Spleen (tissue), 11 donors: ENCODE measurements at regions not wholly inside any gene's neighbourhood (a gene's known extent, or its start where the extent isn't known, plus 50 kb on each side); places are given as distances from the start of the nearest gene placed in this dataset.

Source experiments
- DNase-seq: peaks from one replicate; pipeline ENCODE4 v3.0.0-alpha.2; 2020
- H3K27ac ChIP-seq, 8 donors: fragments of 200-600 bp; sonication (generic) in 7 of 8; 1 replicate in 4 of 8; 2 replicates in 4 of 8; pipeline versions ENCODE4 v1.5.0 to v1.8.0; 2016 to 2021; ENCODE audit warnings: inconsistent platforms in 4 of 8, mild to moderate bottlenecking in 4 of 8, moderate library complexity in 1 of 8
- H3K27me3 ChIP-seq, 7 donors: fragments of 200-600 bp; sonication (generic) in 6 of 7; replicated peaks in 1 of 7; 1 replicate in 4 of 7; 2 replicates in 3 of 7; pipeline versions ENCODE4 v1.5.0 to v1.8.0; 2016 to 2021; ENCODE audit warnings: inconsistent platforms in 3 of 7, mild to moderate bottlenecking in 1 of 7
- H3K36me3 ChIP-seq, 6 donors: fragments of 200-600 bp; sonication (generic) in 5 of 6; 1 replicate in 4 of 6; 2 replicates in 2 of 6; pipeline versions ENCODE4 v1.5.0 to v1.8.0; 2016 to 2021; ENCODE audit warnings: inconsistent platforms in 2 of 6
- H3K4me1 ChIP-seq, 6 donors: fragments of 200-600 bp; sonication (generic) in 5 of 6; 1 replicate in 3 of 6; 2 replicates in 3 of 6; pipeline versions ENCODE4 v1.5.0 to v1.8.0; 2016 to 2021; ENCODE audit warnings: inconsistent platforms in 3 of 6
- H3K4me3 ChIP-seq, 8 donors: fragments of 200-600 bp; sonication (generic) in 7 of 8; 1 replicate in 4 of 8; 2 replicates in 4 of 8; pipeline versions ENCODE4 v1.5.0 to v1.8.0; 2016 to 2021; ENCODE audit warnings: inconsistent platforms in 4 of 8, mild to moderate bottlenecking in 4 of 8, moderate library complexity in 2 of 8
- H3K9me3 ChIP-seq, 8 donors: fragments of 200-600 bp; sonication (generic) in 7 of 8; 1 replicate in 4 of 8; 2 replicates in 4 of 8; pipeline versions ENCODE4 v1.5.0 to v1.8.0; 2016 to 2021; ENCODE audit warnings: inconsistent platforms in 4 of 8
- CTCF ChIP-seq, 11 experiments: fragments of 200-600 bp in 7 of 11; fragments of 450-650 bp in 4 of 11; sonication (generic) in 4 of 11; IDR thresholded peaks in 8 of 11; conservative IDR thresholded peaks in 3 of 11; 1 replicate in 7 of 11; 2 replicates in 4 of 11; pipeline versions ENCODE4 v1.4.0 to v1.8.0; 2016 to 2021; ENCODE audit warnings: antibody characterized with exemption in 11 of 11, inconsistent platforms in 4 of 11, mild to moderate bottlenecking in 1 of 11
- POLR2A ChIP-seq, 3 donors: fragments of 450-650 bp; IDR thresholded peaks; one replicate each; pipeline ENCODE4 v1.5.1; 2017; ENCODE audit warnings: antibody characterized with exemption in 3 of 3, mild to moderate bottlenecking in 1 of 3
- POLR2AphosphoS5 ChIP-seq, 3 donors: sonication (generic); formaldehyde crosslinking; IDR thresholded peaks; one replicate each; pipeline ENCODE4 v1.5.1; 2017; ENCODE audit warnings: antibody characterized with exemption in 3 of 3
- WGBS, 5 donors: extraction: QIAGEN DNeasy Blood & Tissue Kit in 3 of 5; methylation state at CpG; one replicate each; pipeline versions ENCODE4 v1.1.5 to v1.1.7; 2013 to 2018; 5-methylcytosine and 5-hydroxymethylcytosine counted together
- intact Hi-C: fragments of 100-400 bp; cut with DNase I; formaldehyde crosslinking; loops from one replicate; pipeline ENCODE4 v1.15.0; 2023; ENCODE audit warnings: low total_unique reads
- donor health status: healthy with polysubstance abuse.
- donor health status: DM: no; HTN: no; CAD: no; lungs with moderate emphysema.
- donor health status: DM: no; HTN: no; CAD: no.
- donor health status: Bipolar disorder and iron deficiency.
- donor health status: healthy.
- donor health status: DM: no; HTN: no; CAD: no.
- donor health status: DM: yes; HTN: yes; CAD: no.

- H3K27ac ChIP-seq = no peak overlapping the region
- WGBS, 5 donors = 74 to 82% (median 79%) methylated on average over 2 of the region's 2 CpGs
- H3K4me3 ChIP-seq = no peak overlapping the region
- no peaks in the 10 kb centered on the region for H3K9me3 ChIP-seq
- intact Hi-C loops = no loop called here
- H3K27me3 ChIP-seq = no peaks in the 10 kb centered on the region
- no peak for DNase-seq
- no peak for TF ChIP-seq POLR2AphosphoS5 (IDR thresholded peaks at IDR 0.05)
- no peaks in the 10 kb centered on the region for H3K36me3 ChIP-seq
- no peaks in the 10 kb centered on the region for H3K4me1 ChIP-seq
Observed at GRCh38 chr18:76307293-76307690, 187.8 kb downstream of the ZNF516 start.

GRCh38 chr18:76306685-76307292 lies 188.3 kb downstream of the ZNF516 start:
- no peak for DNase-seq
- Histone ChIP-seq H3K27ac (no peak overlapping the region), H3K9me3 (no peaks in the 10 kb centered on the region), H3K4me3 (no peak overlapping the region), H3K27me3 (no peaks in the 10 kb centered on the region), H3K4me1 (no peaks in the 10 kb centered on the region), H3K36me3 (no peaks in the 10 kb centered on the region)
- 78 to 82% (median 79%) methylated on average over 9 of the region's 9 CpGs for WGBS, 5 donors
- TF ChIP-seq CTCF (IDR thresholded peaks at IDR 0.05 in 8 of 11, conservative IDR thresholded peaks at IDR 0.05 in 3 of 11) (no peak), POLR2AphosphoS5 (IDR thresholded peaks at IDR 0.05) (no peak), POLR2A (IDR thresholded peaks at IDR 0.05) (no peak)
- intact Hi-C loops = no loop called here

GRCh38 chr18:76285866-76286265 lies 209.2 kb downstream of the ZNF516 start:
- no peak for DNase-seq
- Histone ChIP-seq H3K4me1 (no peaks in the 10 kb centered on the region), H3K27me3 (no peaks in the 10 kb centered on the region), H3K27ac (no peak overlapping the region), H3K4me3 (no peak overlapping the region), H3K9me3 (peaks cover 0 to 32% (median 23%) of the 10 kb centered on the region in 8 donors), H3K36me3 (no peaks in the 10 kb centered on the region)
- no peak for TF ChIP-seq POLR2AphosphoS5 (IDR thresholded peaks at IDR 0.05)
- no peak for TF ChIP-seq CTCF (IDR thresholded peaks at IDR 0.05 in 8 of 11, conservative IDR thresholded peaks at IDR 0.05 in 3 of 11)
- TF ChIP-seq POLR2A (IDR thresholded peaks at IDR 0.05) = no peak
- intact Hi-C loops = no loop called here
- 40 to 62% (median 47%) methylated on average over 3 of the region's 3 CpGs for WGBS, 5 donors

GRCh38 chr18:76281565-76281964 lies 213.5 kb downstream of the ZNF516 start:
- intact Hi-C loops = no loop called here
- no peak overlapping the region for H3K4me3 ChIP-seq
- no peak for TF ChIP-seq POLR2AphosphoS5 (IDR thresholded peaks at IDR 0.05)
- TF ChIP-seq CTCF (IDR thresholded peaks at IDR 0.05 in 8 of 11, conservative IDR thresholded peaks at IDR 0.05 in 3 of 11) = no peak
- TF ChIP-seq POLR2A (IDR thresholded peaks at IDR 0.05) = no peak
- no peaks in the 10 kb centered on the region for H3K36me3 ChIP-seq
- no peak overlapping the region for H3K27ac ChIP-seq
- H3K9me3 ChIP-seq = peaks cover 0 to 12% (median 10%) of the 10 kb centered on the region in 8 donors
- DNase-seq = no peak
- WGBS, 5 donors = 44 to 74% (median 66%) methylated on average over 4 to 5 of the region's 5 CpGs
- H3K27me3 ChIP-seq = no peaks in the 10 kb centered on the region
- H3K4me1 ChIP-seq = no peaks in the 10 kb centered on the region
